H9 (cell line): ENCODE measurements at regions not wholly inside any gene's neighbourhood (a gene's known extent, or its start where the extent isn't known, plus 50 kb on each side); places are given as distances from the start of the nearest gene placed in this dataset.

Experiments
- DNase-seq: peaks from one replicate; pipeline ENCODE4 v3.0.0-alpha.2; 2017
- H2AFZ ChIP-seq: one replicate; pipeline ENCODE4 v1.6.1; 2013; ENCODE audit warnings: mild to moderate bottlenecking, low read length, control low read depth, moderate library complexity
- H2AK5ac ChIP-seq: 2 replicates; pipeline ENCODE4 v1.6.1; 2013; ENCODE audit warnings: low read length, control low read depth, mixed read lengths; ENCODE audit not compliant: insufficient read length
- H2BK120ac ChIP-seq: one replicate; pipeline ENCODE4 v1.6.1; 2013; ENCODE audit warnings: low read depth, mild to moderate bottlenecking, low read length, control low read depth, inconsistent platforms; ENCODE audit not compliant: poor library complexity, severe bottlenecking
- H2BK12ac ChIP-seq: 2 replicates; pipeline ENCODE4 v1.6.1; 2013; ENCODE audit warnings: low read length, control low read depth, mixed read lengths, low read depth; ENCODE audit not compliant: insufficient read length
- H2BK15ac ChIP-seq: 2 replicates; pipeline ENCODE4 v1.6.1; 2013; ENCODE audit warnings: low read depth, low read length, control low read depth
- H2BK20ac ChIP-seq: one replicate; pipeline ENCODE4 v1.6.1; 2013; ENCODE audit warnings: low read depth, mild to moderate bottlenecking, low read length, control low read depth, inconsistent platforms; ENCODE audit not compliant: poor library complexity, severe bottlenecking
- H2BK5ac ChIP-seq: 2 replicates; pipeline ENCODE4 v1.6.1; 2013; ENCODE audit warnings: low read length, control low read depth, mixed read lengths; ENCODE audit not compliant: insufficient read length
- H3K14ac ChIP-seq: 2 replicates; pipeline ENCODE4 v1.6.1; 2013; ENCODE audit warnings: low read length, control low read depth; ENCODE audit not compliant: insufficient read depth
- H3K18ac ChIP-seq: 2 replicates; pipeline ENCODE4 v1.6.1; 2013; ENCODE audit warnings: low read depth, mild to moderate bottlenecking, mixed read lengths, low read length, control low read depth; ENCODE audit not compliant: insufficient read length
- H3K23ac ChIP-seq: 2 replicates; pipeline ENCODE4 v1.6.1; 2013; ENCODE audit warnings: low read length, control low read depth, mixed read lengths, low read depth; ENCODE audit not compliant: insufficient read length
- H3K23me2 ChIP-seq: 2 replicates; pipeline ENCODE4 v1.6.1; 2013; ENCODE audit warnings: low read depth, mild to moderate bottlenecking, mixed read lengths, low read length, control low read depth; ENCODE audit not compliant: insufficient read length, poor library complexity, severe bottlenecking
- H3K27ac ChIP-seq: 2 replicates; pipeline ENCODE4 v1.5.1; 2013; ENCODE audit warnings: low read length, control low read depth, mixed read lengths, low read depth; ENCODE audit not compliant: insufficient read length
- H3K27me3 ChIP-seq: 2 replicates; pipeline ENCODE4 v1.6.1; 2013; ENCODE audit warnings: low read length, control low read depth, inconsistent platforms; ENCODE audit not compliant: insufficient read depth
- H3K4ac ChIP-seq: 2 replicates; pipeline ENCODE4 v1.6.1; 2013; ENCODE audit warnings: low read depth, mild to moderate bottlenecking, control low read depth, inconsistent platforms, low read length, moderate library complexity
- H3K4me1 ChIP-seq: 2 replicates; pipeline ENCODE4 v1.6.1; 2013; ENCODE audit warnings: low read length, control low read depth, inconsistent platforms; ENCODE audit not compliant: insufficient read depth
- H3K4me2 ChIP-seq: 2 replicates; pipeline ENCODE4 v1.6.1; 2013; ENCODE audit warnings: low read length, control low read depth, mixed read lengths; ENCODE audit not compliant: insufficient read length, insufficient read depth
- H3K56ac ChIP-seq: 2 replicates; pipeline ENCODE4 v1.6.1; 2013; ENCODE audit warnings: low read depth, mild to moderate bottlenecking, mixed read lengths, low read length, control low read depth; ENCODE audit not compliant: insufficient read length
- H3K79me1 ChIP-seq: 2 replicates; pipeline ENCODE4 v1.6.1; 2013; ENCODE audit warnings: low read depth, mild to moderate bottlenecking, moderate library complexity, low read length, control low read depth, inconsistent platforms; ENCODE audit not compliant: insufficient read depth, poor library complexity, severe bottlenecking
- H3K79me2 ChIP-seq: 2 replicates; pipeline ENCODE4 v1.6.1; 2013; ENCODE audit warnings: low read length, control low read depth, inconsistent platforms; ENCODE audit not compliant: insufficient read depth
- H3K9ac ChIP-seq: 2 replicates; pipeline ENCODE4 v1.6.1; 2013; ENCODE audit warnings: low read length, control low read depth, mixed read lengths; ENCODE audit not compliant: insufficient read length; ENCODE audit errors: extremely low read depth
- H3K9me3 ChIP-seq: one replicate; pipeline ENCODE4 v1.6.1; 2013; ENCODE audit warnings: low read depth, low read length, inconsistent platforms; ENCODE audit not compliant: control insufficient read depth
- H3T11ph ChIP-seq: one replicate; pipeline ENCODE4 v1.6.1; 2013; ENCODE audit warnings: mild to moderate bottlenecking, low read length, control low read depth, inconsistent platforms
- H4K20me1 ChIP-seq: one replicate; pipeline ENCODE4 v1.6.1; 2013; ENCODE audit not compliant: control insufficient read depth, insufficient read length, insufficient read depth
- H4K5ac ChIP-seq: 2 replicates; pipeline ENCODE4 v1.6.1; 2013; ENCODE audit warnings: low read depth, mild to moderate bottlenecking, mixed read lengths, low read length, control low read depth; ENCODE audit not compliant: insufficient read length
- H4K8ac ChIP-seq: replicated peaks from 2 replicates; pipeline ENCODE4 v1.6.1; 2013; ENCODE audit warnings: low read length, control low read depth, mixed read lengths, low read depth; ENCODE audit not compliant: insufficient read length
- H4K91ac ChIP-seq: 2 replicates; pipeline ENCODE4 v1.6.1; 2013; ENCODE audit warnings: low read depth, mild to moderate bottlenecking, moderate library complexity, mixed read lengths, low read length, control low read depth; ENCODE audit not compliant: insufficient read length
- H3K27ac Mint-ChIP-seq, 3 experiments: 2 replicates in 2 of 3; 3 replicates in 1 of 3; pipeline ENCODE4 v1.8.0; 2020 to 2021; ENCODE audit warnings: mixed read lengths in 3 of 3, mild to moderate bottlenecking in 1 of 3, moderate library complexity in 1 of 3
- H3K27me3 Mint-ChIP-seq: 2 replicates; pipeline ENCODE4 v1.8.0; 2021; ENCODE audit warnings: low read depth, mild to moderate bottlenecking, moderate library complexity, mixed read lengths
- H3K36me3 Mint-ChIP-seq, 3 experiments: 2 replicates in 2 of 3; 3 replicates in 1 of 3; pipeline ENCODE4 v1.8.0; 2020 to 2021; ENCODE audit warnings: low read depth in 3 of 3, mixed read lengths in 3 of 3; ENCODE audit not compliant: insufficient read depth in 1 of 3
- H3K4me1 Mint-ChIP-seq, 2 experiments: 2 replicates each; pipeline ENCODE4 v1.8.0; 2020; ENCODE audit warnings: mixed read lengths in 2 of 2
- H3K4me3 Mint-ChIP-seq, 2 experiments: 2 replicates in 1 of 2; 3 replicates in 1 of 2; pipeline ENCODE4 v1.8.0; 2020 to 2021; ENCODE audit warnings: mild to moderate bottlenecking in 2 of 2, mixed read lengths in 2 of 2, moderate library complexity in 1 of 2
- H3K9me3 Mint-ChIP-seq, 2 experiments: 2 replicates in 1 of 2; 3 replicates in 1 of 2; pipeline ENCODE4 v1.8.0; 2020; ENCODE audit warnings: mild to moderate bottlenecking in 2 of 2, mixed read lengths in 2 of 2, moderate library complexity in 1 of 2
- CTCF ChIP-seq: fragments of 200-600 bp; sonication (generic); conservative IDR thresholded peaks from 3 replicates; pipeline ENCODE4 v1.8.0; 2021; ENCODE audit warnings: antibody characterized with exemption, mild to moderate bottlenecking
- WGBS: extraction: QIAGEN DNeasy Blood & Tissue Kit; methylation state at CpG from one replicate; pipeline ENCODE4 v1.1.7; 2013; ENCODE audit warnings: missing lambda C conversion rate, low lambda C conversion rate, mixed read lengths; ENCODE audit not compliant: insufficient read length; ENCODE audit errors: extremely low coverage; 5-methylcytosine and 5-hydroxymethylcytosine counted together

DNA sequence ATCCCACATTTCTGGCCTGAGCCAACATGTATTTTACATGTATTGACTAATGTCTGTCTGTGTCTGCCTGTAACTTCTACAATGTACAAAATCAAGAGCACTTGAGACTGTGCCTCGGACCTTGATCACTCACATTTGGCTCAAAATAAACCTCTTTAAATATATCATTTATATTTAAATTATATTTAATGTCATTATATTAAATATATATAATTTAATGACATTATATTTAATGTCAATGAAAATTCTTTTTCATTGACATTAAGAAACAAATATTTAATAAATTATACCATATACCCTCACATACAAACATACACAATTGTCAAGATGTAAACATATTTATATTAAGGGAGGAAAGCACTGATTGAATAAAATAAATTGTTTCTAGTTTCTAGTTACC, 1099.8 kb upstream of the CDH18 start:
- Histone ChIP-seq H3K27me3 (no peaks in the 10 kb centered on the region), H3K4me1 (no peaks in the 10 kb centered on the region), H2BK5ac (no peak overlapping the region), H3K23ac (no peak overlapping the region), H3K27ac (no peak overlapping the region), H3T11ph (no peak overlapping the region), H2BK20ac (no peak overlapping the region), H4K8ac (no peak overlapping the region), H3K9me3 (no peaks in the 10 kb centered on the region), H4K91ac (no peak overlapping the region), H3K23me2 (no peaks in the 10 kb centered on the region), H3K4me2 (no peak overlapping the region), H3K79me1 (no peaks in the 10 kb centered on the region), H2BK120ac (no peak overlapping the region), H4K5ac (no peak overlapping the region), H2AFZ (no peak overlapping the region), H3K14ac (no peak overlapping the region), H2AK5ac (no peak overlapping the region), H4K20me1 (no peaks in the 10 kb centered on the region), H3K18ac (no peak overlapping the region), H2BK15ac (no peak overlapping the region), H2BK12ac (no peak overlapping the region), H3K79me2 (no peaks in the 10 kb centered on the region), H3K4ac (no peak overlapping the region), H3K56ac (no peak overlapping the region), H3K9ac (no peak overlapping the region)
- Mint-ChIP-seq H3K36me3 (peaks cover 0 to 4% (median 0%) of the 10 kb centered on the region in 3 experiments; a peak in 1 of 7 replicates), H3K27me3 (no peaks in the 10 kb centered on the region), H3K4me3 (no peak overlapping the region), H3K27ac (no peak overlapping the region), H3K4me1 (no peaks in the 10 kb centered on the region), H3K9me3 (peaks cover 2 to 5% of the 10 kb centered on the region in 2 experiments; a peak in 2 of 5 replicates)
- no CpG with 5 or more reads among the region's 1 CpG for WGBS
- no peak for DNase-seq
- TF ChIP-seq CTCF, result no peak
